ENCODE measurements at regions not wholly inside any gene's neighbourhood (a gene's known extent, or its start where the extent isn't known, plus 50 kb on each side); places are given as distances from the start of the nearest gene placed in this dataset.
"Not testable (repeated sequence)": the region's sequence is repeated elsewhere in the genome, so short reads cannot be mapped to it uniquely, and the experiment has no call there.

DNA sequence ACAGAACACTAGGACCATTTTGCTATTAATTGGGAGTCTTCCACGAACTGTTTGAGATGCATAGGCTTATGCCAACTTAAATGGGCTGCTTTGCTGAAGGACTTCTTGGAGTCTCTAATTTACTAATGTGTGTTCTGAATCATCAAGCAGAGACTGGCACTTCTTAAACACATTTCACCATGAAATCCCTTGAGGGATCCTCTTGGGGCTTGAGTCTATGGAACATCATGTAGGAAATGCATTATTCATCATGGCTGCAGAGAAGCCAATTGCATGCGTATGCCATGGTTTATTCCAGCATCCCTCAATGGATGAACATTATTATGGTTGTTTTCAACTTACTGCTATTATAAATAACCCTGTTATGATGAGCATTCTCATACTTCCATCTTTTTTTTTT lies 73.4 kb downstream of the FGD2 start:
- H3K27me3 ChIP-seq (ENCODE audit: control insufficient read depth, insufficient read depth, low read length), result no peaks in the 10 kb centered on the region
- TF ChIP-seq, protein P1, sequence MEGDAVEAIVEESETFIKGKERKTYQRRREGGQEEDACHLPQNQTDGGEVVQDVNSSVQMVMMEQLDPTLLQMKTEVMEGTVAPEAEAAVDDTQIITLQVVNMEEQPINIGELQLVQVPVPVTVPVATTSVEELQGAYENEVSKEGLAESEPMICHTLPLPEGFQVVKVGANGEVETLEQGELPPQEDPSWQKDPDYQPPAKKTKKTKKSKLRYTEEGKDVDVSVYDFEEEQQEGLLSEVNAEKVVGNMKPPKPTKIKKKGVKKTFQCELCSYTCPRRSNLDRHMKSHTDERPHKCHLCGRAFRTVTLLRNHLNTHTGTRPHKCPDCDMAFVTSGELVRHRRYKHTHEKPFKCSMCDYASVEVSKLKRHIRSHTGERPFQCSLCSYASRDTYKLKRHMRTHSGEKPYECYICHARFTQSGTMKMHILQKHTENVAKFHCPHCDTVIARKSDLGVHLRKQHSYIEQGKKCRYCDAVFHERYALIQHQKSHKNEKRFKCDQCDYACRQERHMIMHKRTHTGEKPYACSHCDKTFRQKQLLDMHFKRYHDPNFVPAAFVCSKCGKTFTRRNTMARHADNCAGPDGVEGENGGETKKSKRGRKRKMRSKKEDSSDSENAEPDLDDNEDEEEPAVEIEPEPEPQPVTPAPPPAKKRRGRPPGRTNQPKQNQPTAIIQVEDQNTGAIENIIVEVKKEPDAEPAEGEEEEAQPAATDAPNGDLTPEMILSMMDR (IDR thresholded peaks at IDR 0.05; ENCODE audit: insufficient read depth, low read length, severe bottlenecking), result no peak
- no peaks in the 10 kb centered on the region for H3K36me3 ChIP-seq (ENCODE audit: control insufficient read depth, insufficient read depth, low read length)
- FAIRE-seq (no peak), DNase-seq (ENCODE audit: low read depth) (peak; percentile 32)
- no peak overlapping the region for H3K4me3 ChIP-seq (ENCODE audit: low read depth, low read length)

DNA sequence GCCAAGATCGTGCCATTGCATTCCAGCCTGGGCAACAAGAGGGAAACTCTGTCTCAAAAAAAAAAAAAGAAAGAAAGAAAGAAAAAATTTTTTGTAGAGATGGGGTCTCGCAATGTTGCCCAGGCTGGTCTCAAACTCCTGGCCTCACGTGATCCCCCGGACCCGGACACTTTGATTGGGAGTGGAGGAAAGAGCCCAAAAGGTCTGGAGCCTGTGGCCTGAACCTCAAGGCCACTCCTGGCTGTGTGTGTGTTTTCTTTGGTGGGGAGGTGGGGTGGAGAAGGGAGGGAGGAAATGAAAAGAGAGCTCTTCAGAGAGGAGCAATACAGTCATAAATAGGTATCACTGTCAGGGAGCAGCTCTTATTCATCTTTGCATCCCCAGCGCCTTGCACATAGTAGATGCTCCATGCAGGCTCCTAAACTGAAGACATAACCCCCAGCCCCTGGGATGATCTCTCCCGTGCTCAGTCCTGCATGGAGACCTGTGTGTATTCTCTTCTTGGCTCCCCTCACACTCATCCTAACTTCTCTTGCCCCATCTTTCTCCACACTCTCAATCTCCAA lies 75.7 kb downstream of the FGD2 start:
- DNase-seq (ENCODE audit: low read depth) (no peak), FAIRE-seq (no peak)
- no peaks in the 10 kb centered on the region for H3K36me3 ChIP-seq (ENCODE audit: control insufficient read depth, insufficient read depth, low read length)
- TF ChIP-seq, protein P1 (IDR thresholded peaks at IDR 0.05; ENCODE audit: insufficient read depth, low read length, severe bottlenecking), result no peak
- H3K27me3 ChIP-seq (ENCODE audit: control insufficient read depth, insufficient read depth, low read length), result no peaks in the 10 kb centered on the region
- no peak overlapping the region for H3K4me3 ChIP-seq (ENCODE audit: low read depth, low read length)

DNA sequence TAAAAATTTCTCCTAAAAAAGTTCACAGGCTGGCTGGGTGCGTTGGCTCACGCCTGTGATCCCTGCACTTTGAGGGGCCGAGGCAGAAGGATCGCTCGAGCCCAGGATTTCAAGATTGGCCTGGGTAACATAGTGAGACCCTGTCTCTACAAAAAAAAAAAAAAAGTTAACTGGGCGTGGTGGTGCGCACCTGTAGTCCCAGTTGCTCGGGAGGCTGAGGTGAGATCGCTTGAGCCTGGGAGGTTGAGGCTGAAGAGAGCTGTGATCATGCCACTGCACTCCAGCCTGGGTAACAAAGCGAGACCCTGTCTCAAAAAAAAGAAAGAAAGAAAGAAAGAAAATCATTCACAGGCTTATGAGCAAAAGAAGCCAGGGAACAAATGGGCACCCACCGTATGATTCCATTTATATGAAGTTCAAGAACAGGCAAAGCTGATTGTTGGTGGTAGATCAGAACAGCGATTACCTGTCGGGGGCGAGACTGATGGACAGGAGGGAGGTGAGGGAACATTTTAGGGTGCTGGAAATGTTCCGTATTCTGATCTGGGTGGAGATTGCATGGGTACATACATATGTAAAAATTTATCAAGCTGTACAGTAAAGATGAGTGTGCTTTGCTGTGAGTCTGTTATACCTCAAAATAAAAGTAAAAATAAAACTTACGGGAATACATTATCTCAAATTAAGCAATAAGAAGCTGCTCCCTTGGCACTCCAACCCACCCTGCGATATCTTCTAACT lies 77.1 kb downstream of the FGD2 start:
- no peaks in the 10 kb centered on the region for H3K27me3 ChIP-seq (ENCODE audit: control insufficient read depth, insufficient read depth, low read length)
- TF ChIP-seq, protein P1 (IDR thresholded peaks at IDR 0.05; ENCODE audit: insufficient read depth, low read length, severe bottlenecking), result no peak
- no peaks in the 10 kb centered on the region for H3K36me3 ChIP-seq (ENCODE audit: control insufficient read depth, insufficient read depth, low read length)
- DNase-seq (ENCODE audit: low read depth) (no peak), FAIRE-seq (no peak)
- H3K4me3 ChIP-seq (ENCODE audit: low read depth, low read length), result no peak overlapping the region

DNA sequence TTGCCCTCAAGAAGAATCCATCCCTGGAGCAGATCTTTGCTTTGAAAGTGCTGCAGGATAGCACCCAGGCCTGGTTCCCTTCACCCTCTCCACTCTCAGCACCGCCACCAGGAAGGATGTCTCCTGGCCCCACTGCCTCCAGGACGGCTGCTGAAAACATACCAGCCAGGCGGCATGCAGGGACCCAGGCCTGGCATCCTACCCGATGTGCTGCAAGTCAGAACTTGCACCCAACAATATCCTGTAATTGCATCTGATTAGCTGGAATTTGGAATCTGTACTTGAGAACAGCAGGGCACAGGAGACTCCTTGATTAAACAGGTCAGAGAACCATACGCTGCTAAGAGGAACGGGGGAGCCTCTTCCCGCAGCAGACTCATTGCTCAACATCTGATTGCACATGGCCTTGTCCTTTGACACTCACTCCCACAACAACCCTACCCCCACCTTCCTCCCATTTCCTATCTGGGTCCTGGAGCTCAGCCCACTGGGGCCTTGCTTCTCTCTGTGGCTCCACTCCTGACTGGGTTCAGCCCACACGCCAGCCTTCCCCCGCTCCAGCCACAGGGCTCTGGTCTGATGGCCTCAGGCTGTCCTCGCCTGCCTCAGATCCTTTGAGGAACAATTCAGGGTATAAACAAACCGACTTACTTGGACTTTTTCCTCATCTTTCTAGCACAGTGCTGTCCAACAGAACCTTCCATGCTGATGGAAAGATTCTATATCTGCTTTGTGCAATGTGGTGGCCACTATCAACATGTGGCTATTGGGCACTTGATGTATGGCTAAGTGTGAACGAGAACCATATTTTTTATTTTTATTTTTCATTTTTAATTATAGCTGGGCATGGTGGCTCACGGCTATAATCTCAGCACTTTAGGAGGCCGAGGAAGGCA lies 78.0 kb downstream of the FGD2 start:
- Histone ChIP-seq H3K36me3 (ENCODE audit: control insufficient read depth, insufficient read depth, low read length) (no peaks in the 10 kb centered on the region), H3K27me3 (ENCODE audit: control insufficient read depth, insufficient read depth, low read length) (no peaks in the 10 kb centered on the region), H3K4me3 (ENCODE audit: low read depth, low read length) (no peak overlapping the region)
- DNase-seq (ENCODE audit: low read depth) (peak; percentile 96), FAIRE-seq (peak; percentile 60)
- TF ChIP-seq, protein P1 (IDR thresholded peaks at IDR 0.05; ENCODE audit: insufficient read depth, low read length, severe bottlenecking), result no peak

DNA sequence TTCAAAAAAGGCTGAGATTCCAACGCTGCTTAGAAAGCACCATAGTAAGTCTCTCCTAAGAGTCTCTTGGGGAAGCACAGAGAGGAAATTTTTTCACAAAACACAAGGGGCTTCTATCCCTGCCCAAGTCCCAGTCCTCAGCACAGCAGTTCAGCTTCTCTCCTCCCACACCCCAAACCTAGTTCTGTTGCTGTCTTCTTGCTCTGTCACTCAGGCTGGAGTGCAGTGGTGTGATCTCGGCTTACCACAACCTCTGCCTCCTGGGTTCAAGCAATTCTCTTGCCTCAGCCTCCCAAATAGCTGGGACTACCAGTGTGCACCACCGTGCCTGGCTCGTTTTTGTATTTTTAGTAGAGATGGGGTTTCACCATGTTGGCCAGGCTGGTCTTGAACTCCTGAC lies 79.2 kb downstream of the FGD2 start:
- FAIRE-seq, result not testable (repeated sequence)

DNA sequence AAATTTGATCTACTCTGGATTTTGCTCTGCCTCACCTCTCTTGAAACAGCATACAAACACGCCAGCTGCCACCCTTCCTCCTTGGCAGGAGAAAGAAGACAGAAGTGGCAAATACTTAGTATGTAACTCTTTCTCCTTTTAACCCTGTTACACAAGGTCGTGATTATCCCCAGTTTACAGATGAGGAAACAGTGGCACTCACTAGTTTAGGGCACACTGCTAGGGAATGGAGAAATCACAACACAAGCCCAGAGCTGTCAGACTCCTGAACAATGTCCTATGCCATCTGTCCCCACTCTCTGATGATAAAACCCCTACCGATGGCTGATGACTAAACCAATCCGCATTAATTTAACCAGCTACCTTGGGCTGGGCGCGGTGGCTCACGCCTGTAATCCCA lies 79.7 kb downstream of the FGD2 start:
- no peak for FAIRE-seq
- DNase-seq (ENCODE audit: low read depth), result no peak
- H3K27me3 ChIP-seq (ENCODE audit: control insufficient read depth, insufficient read depth, low read length), result no peaks in the 10 kb centered on the region
- no peaks in the 10 kb centered on the region for H3K36me3 ChIP-seq (ENCODE audit: control insufficient read depth, insufficient read depth, low read length)
- no peak overlapping the region for H3K4me3 ChIP-seq (ENCODE audit: low read depth, low read length)
- TF ChIP-seq, protein P1 (IDR thresholded peaks at IDR 0.05; ENCODE audit: insufficient read depth, low read length, severe bottlenecking), result no peak

More for the DNA sequence above, 79.2 kb downstream of the FGD2 start:
- not testable (repeated sequence) for H3K36me3 ChIP-seq (ENCODE audit: control insufficient read depth, insufficient read depth, low read length); H3K4me3 ChIP-seq (ENCODE audit: low read depth, low read length); H3K27me3 ChIP-seq (ENCODE audit: control insufficient read depth, insufficient read depth, low read length); DNase-seq (ENCODE audit: low read depth)

All from bronchial epithelial cell (primary cell).